Neural progenitor cell (in vitro differentiated cells): ENCODE measurements at regions not wholly inside any gene's neighbourhood (a gene's known extent, or its start where the extent isn't known, plus 50 kb on each side); places are given as distances from the start of the nearest gene placed in this dataset.

Experiments used
- DNase-seq: peaks from one replicate; pipeline ENCODE4 v3.0.0-alpha.2; 2016; ENCODE audit warnings: low spot score
- H2AFZ ChIP-seq: fragments of 200-600 bp; sonication (generic); replicated peaks from 2 replicates; pipeline ENCODE4 v1.6.1; 2016; ENCODE audit warnings: antibody characterized with exemption
- H3F3A ChIP-seq: fragments of 200-600 bp; sonication (generic); 2 replicates; pipeline ENCODE4 v1.6.1; 2016; ENCODE audit warnings: antibody characterized with exemption, low read depth
- H3K27ac ChIP-seq: fragments of 200-600 bp; sonication (generic); 2 replicates; pipeline ENCODE4 v1.5.1; 2016; ENCODE audit warnings: mild to moderate bottlenecking
- H3K27me3 ChIP-seq: fragments of 200-600 bp; sonication (generic); 2 replicates; pipeline ENCODE4 v1.6.1; 2016; ENCODE audit warnings: mild to moderate bottlenecking, moderate library complexity
- H3K36me3 ChIP-seq: fragments of 200-600 bp; sonication (generic); 2 replicates; pipeline ENCODE4 v1.5.1; 2016
- H3K4me1 ChIP-seq: fragments of 200-600 bp; sonication (generic); 2 replicates; pipeline ENCODE4 v1.6.1; 2016; ENCODE audit warnings: mixed run types
- H3K4me2 ChIP-seq: fragments of 200-600 bp; sonication (generic); 2 replicates; pipeline ENCODE4 v1.6.1; 2016
- H3K4me3 ChIP-seq: fragments of 200-600 bp; sonication (generic); 2 replicates; pipeline ENCODE4 v1.5.1; 2016
- H3K79me2 ChIP-seq: fragments of 200-600 bp; sonication (generic); 2 replicates; pipeline ENCODE4 v1.6.1; 2016; ENCODE audit warnings: low read depth
- H3K9ac ChIP-seq: fragments of 200-600 bp; sonication (generic); 2 replicates; pipeline ENCODE4 v1.6.1; 2016
- H3K9me3 ChIP-seq: fragments of 200-600 bp; sonication (generic); 2 replicates; pipeline ENCODE4 v1.5.1; 2016; ENCODE audit warnings: low read depth
- H4K20me1 ChIP-seq: fragments of 200-600 bp; sonication (generic); 2 replicates; pipeline ENCODE4 v1.6.1; 2016; ENCODE audit warnings: low read depth
- H3K27ac Mint-ChIP-seq: 3 replicates; pipeline ENCODE4 v1.8.0; 2021; ENCODE audit warnings: mixed read lengths
- H3K27me3 Mint-ChIP-seq: 2 replicates; pipeline ENCODE4 v1.8.0; 2022; ENCODE audit warnings: low read depth, mild to moderate bottlenecking, inconsistent platforms, moderate library complexity, mixed read lengths; ENCODE audit not compliant: insufficient read depth
- H3K36me3 Mint-ChIP-seq: 3 replicates; pipeline ENCODE4 v1.8.0; 2021; ENCODE audit warnings: mixed read lengths
- H3K4me1 Mint-ChIP-seq: 3 replicates; pipeline ENCODE4 v1.8.0; 2021; ENCODE audit warnings: mixed read lengths
- H3K4me3 Mint-ChIP-seq: 3 replicates; pipeline ENCODE4 v1.8.0; 2021; ENCODE audit warnings: mild to moderate bottlenecking, moderate library complexity, mixed read lengths
- H3K9me3 Mint-ChIP-seq: 3 replicates; pipeline ENCODE4 v1.8.0; 2020; ENCODE audit warnings: mixed read lengths
- CTCF ChIP-seq: fragments of 200-600 bp; sonication (generic); IDR thresholded peaks from 2 replicates; pipeline ENCODE4 v1.5.1; 2017; ENCODE audit warnings: antibody characterized with exemption, mild to moderate bottlenecking
- EZH2 ChIP-seq: fragments of 200-600 bp; sonication (generic); IDR thresholded peaks from 2 replicates; pipeline ENCODE4 v1.6.1; 2017; ENCODE audit warnings: antibody characterized with exemption, mild to moderate bottlenecking, moderate library complexity
- EZH2phosphoT487 ChIP-seq: fragments of 200-600 bp; sonication (generic); IDR thresholded peaks from 2 replicates; pipeline ENCODE4 v1.6.1; 2017; ENCODE audit warnings: antibody characterized with exemption

- Mint-ChIP-seq H3K27ac (no peak overlapping the region), H3K4me3 (no peak overlapping the region), H3K4me1 (peaks cover 32% of the 10 kb centered on the region), H3K36me3 (peaks cover 8% of the 10 kb centered on the region), H3K27me3 (peaks cover 3% of the 10 kb centered on the region), H3K9me3 (peaks cover 38% of the 10 kb centered on the region)
- no peak for DNase-seq
- Histone ChIP-seq H4K20me1 (no peaks in the 10 kb centered on the region), H3K4me3 (no peak overlapping the region), H3K4me2 (no peak overlapping the region), H3K27ac (no peak overlapping the region), H3K79me2 (no peaks in the 10 kb centered on the region), H3K9me3 (no peaks in the 10 kb centered on the region), H3K27me3 (no peaks in the 10 kb centered on the region), H3K9ac (no peak overlapping the region), H3F3A (peaks cover 13% of the 10 kb centered on the region), H3K4me1 (peaks cover 13% of the 10 kb centered on the region), H2AFZ (no peak overlapping the region), H3K36me3 (no peaks in the 10 kb centered on the region)
- TF ChIP-seq CTCF (no peak), EZH2 (no peak), EZH2phosphoT487 (no peak)
Observed at GRCh38 chr6:164107297-164107995, 692.9 kb downstream of the QKI start.

GRCh38 chr6:164106345-164106769 lies 691.8 kb downstream of the QKI start:
- H3K9ac ChIP-seq, result no peak overlapping the region
- H4K20me1 ChIP-seq, result no peaks in the 10 kb centered on the region
- H3K4me1 ChIP-seq, result peaks cover 23% of the 10 kb centered on the region
- H3K27me3 ChIP-seq, result no peaks in the 10 kb centered on the region
- no peak overlapping the region for H3K4me3 ChIP-seq
- H2AFZ ChIP-seq, result no peak overlapping the region
- H3K27ac ChIP-seq, result no peak overlapping the region
- peak; percentile 52 for DNase-seq
- H3K36me3 ChIP-seq, result no peaks in the 10 kb centered on the region
- H3K79me2 ChIP-seq, result no peaks in the 10 kb centered on the region
- Mint-ChIP-seq H3K9me3 (peaks cover 29% of the 10 kb centered on the region), H3K27ac (peak overlapping the region; percentile 42), H3K4me1 (peaks cover 41% of the 10 kb centered on the region), H3K4me3 (no peak overlapping the region), H3K36me3 (peaks cover 8% of the 10 kb centered on the region), H3K27me3 (peaks cover 6% of the 10 kb centered on the region)
- no peaks in the 10 kb centered on the region for H3K9me3 ChIP-seq
- TF ChIP-seq EZH2 (no peak), EZH2phosphoT487 (no peak), CTCF (peak; percentile 55)
- H3K4me2 ChIP-seq, result no peak overlapping the region
- peaks cover 15% of the 10 kb centered on the region for H3F3A ChIP-seq

- H3F3A ChIP-seq, result peaks cover 15% of the 10 kb centered on the region
- no peaks in the 10 kb centered on the region for H3K36me3 ChIP-seq
- no peaks in the 10 kb centered on the region for H3K79me2 ChIP-seq
- DNase-seq, result no peak
- H3K4me3 Mint-ChIP-seq, result no peak overlapping the region
- H3K4me1 ChIP-seq, result peaks cover 23% of the 10 kb centered on the region
- peaks cover 41% of the 10 kb centered on the region for H3K4me1 Mint-ChIP-seq
- no peak overlapping the region for H3K4me2 ChIP-seq
- peak overlapping the region; percentile 62 for H3K27ac Mint-ChIP-seq
- no peaks in the 10 kb centered on the region for H3K9me3 ChIP-seq
- TF ChIP-seq EZH2 (no peak), EZH2phosphoT487 (no peak), CTCF (no peak)
- no peak overlapping the region for H3K9ac ChIP-seq
- H2AFZ ChIP-seq, result no peak overlapping the region
- peaks cover 25% of the 10 kb centered on the region for H3K9me3 Mint-ChIP-seq
- H3K4me3 ChIP-seq, result no peak overlapping the region
- peaks cover 8% of the 10 kb centered on the region for H3K36me3 Mint-ChIP-seq
- no peaks in the 10 kb centered on the region for H4K20me1 ChIP-seq
- no peak overlapping the region for H3K27ac ChIP-seq
- peaks cover 6% of the 10 kb centered on the region for H3K27me3 Mint-ChIP-seq
- H3K27me3 ChIP-seq, result no peaks in the 10 kb centered on the region
Observed at GRCh38 chr6:164105705-164106104, 691.2 kb downstream of the QKI start.
